ENCODE measurements at regions not wholly inside any gene's neighbourhood (a gene's known extent, or its start where the extent isn't known, plus 50 kb on each side); places are given as distances from the start of the nearest gene placed in this dataset.

DNA sequence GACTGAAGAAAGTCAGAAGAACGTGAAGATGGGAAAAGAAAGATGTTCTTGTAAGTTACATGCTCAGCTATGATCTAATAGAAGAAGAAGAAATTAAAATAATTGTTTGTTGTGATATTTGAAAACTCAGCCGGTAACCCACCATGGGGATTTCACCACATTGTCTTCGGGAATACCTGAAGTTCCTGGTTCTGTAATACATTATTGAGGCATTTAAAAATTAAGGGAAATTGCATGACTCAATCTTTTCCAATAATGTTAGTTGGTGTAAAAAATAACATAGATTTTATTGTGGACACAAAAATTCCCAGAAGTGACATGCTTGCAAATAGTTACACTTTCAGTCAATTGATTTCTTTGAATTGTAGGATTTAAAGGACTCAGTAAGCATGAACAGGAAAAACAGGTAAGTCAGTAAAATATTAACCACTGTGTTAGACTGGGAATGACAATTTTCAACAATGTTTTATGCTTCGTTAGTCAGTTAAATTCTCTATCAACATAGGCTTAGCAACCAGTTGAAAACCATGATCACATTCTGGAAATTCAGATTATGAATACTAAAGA, 745.1 kb downstream of the LTN1 start:
- H3K27ac ChIP-seq (ENCODE audit: low read depth, low read length): no peak overlapping the region
- H3K4me1 ChIP-seq (ENCODE audit: insufficient read depth, low read length): peaks cover 9% of the 10 kb centered on the region; the same call in 1 of the 2 replicates
- no peak overlapping the region for H3K9ac ChIP-seq (ENCODE audit: low read depth, low read length)
- no peaks in the 10 kb centered on the region for H3K9me3 ChIP-seq (ENCODE audit: insufficient read depth, low read depth, low read length)
- H3K36me3 ChIP-seq (ENCODE audit: insufficient read depth, low read length): no peaks in the 10 kb centered on the region
- no peak overlapping the region for H3K4me3 ChIP-seq (ENCODE audit: low read length)
- H3K27me3 ChIP-seq (ENCODE audit: insufficient read depth, low read length): no peaks in the 10 kb centered on the region
- WGBS: 94% methylated on average over 4 of the region's 4 CpGs

DNA sequence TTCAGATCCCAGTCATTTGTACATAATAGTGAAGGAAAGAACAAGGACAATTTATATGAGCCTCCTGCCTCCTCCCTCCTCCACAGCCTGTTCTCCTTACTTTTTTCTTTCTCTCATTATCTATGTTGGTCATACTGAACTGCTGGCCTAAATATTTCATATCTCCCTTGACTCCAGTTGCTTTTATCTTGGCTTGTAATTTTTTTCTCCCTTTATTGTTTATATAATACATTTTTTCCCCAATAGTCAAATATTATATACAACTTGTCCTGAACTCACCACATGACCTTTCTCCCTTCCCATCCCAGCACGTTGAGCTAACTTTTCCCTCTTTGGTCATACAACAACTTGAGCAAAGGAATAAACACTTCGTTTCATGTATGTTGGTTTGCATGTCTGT, 752.1 kb downstream of the LTN1 start:
- WGBS: 95% methylated on average over 2 of the region's 2 CpGs
- no peaks in the 10 kb centered on the region for H3K9me3 ChIP-seq (ENCODE audit: insufficient read depth, low read depth, low read length)
- no peaks in the 10 kb centered on the region for H3K36me3 ChIP-seq (ENCODE audit: insufficient read depth, low read length)
- no peaks in the 10 kb centered on the region for H3K4me1 ChIP-seq (ENCODE audit: insufficient read depth, low read length)
- no peak overlapping the region for H3K27ac ChIP-seq (ENCODE audit: low read depth, low read length)
- no peak overlapping the region for H3K9ac ChIP-seq (ENCODE audit: low read depth, low read length)
- no peak overlapping the region for H3K4me3 ChIP-seq (ENCODE audit: low read length)
- no peaks in the 10 kb centered on the region for H3K27me3 ChIP-seq (ENCODE audit: insufficient read depth, low read length)

DNA sequence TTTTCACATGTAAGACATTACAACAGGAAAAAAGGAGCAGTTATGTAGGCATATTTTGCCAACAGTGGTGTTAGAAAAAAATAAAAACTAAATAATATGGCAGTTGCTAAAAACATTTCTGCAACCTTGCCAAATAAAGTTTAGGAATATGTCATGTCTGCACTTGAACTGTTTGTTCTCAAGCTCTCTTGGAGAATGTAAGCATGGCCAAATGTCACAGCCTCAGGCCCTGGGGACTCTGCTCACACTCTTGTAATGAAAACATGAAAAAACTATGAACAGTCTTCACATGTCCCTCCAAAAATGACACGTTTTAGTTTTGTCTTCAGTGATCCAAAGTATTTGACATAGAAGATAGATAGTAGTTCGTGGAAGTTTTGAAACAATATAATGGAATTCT, 753.3 kb downstream of the LTN1 start:
- Histone ChIP-seq H3K27me3 (ENCODE audit: insufficient read depth, low read length) (no peaks in the 10 kb centered on the region), H3K9me3 (ENCODE audit: insufficient read depth, low read depth, low read length) (no peaks in the 10 kb centered on the region), H3K36me3 (ENCODE audit: insufficient read depth, low read length) (no peaks in the 10 kb centered on the region), H3K27ac (ENCODE audit: low read depth, low read length) (no peak overlapping the region), H3K9ac (ENCODE audit: low read depth, low read length) (no peak overlapping the region), H3K4me3 (ENCODE audit: low read length) (no peak overlapping the region), H3K4me1 (ENCODE audit: insufficient read depth, low read length) (no peaks in the 10 kb centered on the region)
- WGBS: 79% methylated on average over 2 of the region's 2 CpGs

GRCh38 chr21:28237661-28238060, 755.0 kb downstream of the LTN1 start:
- H3K27ac ChIP-seq (ENCODE audit: low read depth, low read length): no peak overlapping the region
- no peaks in the 10 kb centered on the region for H3K4me1 ChIP-seq (ENCODE audit: insufficient read depth, low read length)
- H3K9me3 ChIP-seq (ENCODE audit: insufficient read depth, low read depth, low read length): no peaks in the 10 kb centered on the region
- no peaks in the 10 kb centered on the region for H3K27me3 ChIP-seq (ENCODE audit: insufficient read depth, low read length)
- H3K4me3 ChIP-seq (ENCODE audit: low read length): no peak overlapping the region
- no peaks in the 10 kb centered on the region for H3K36me3 ChIP-seq (ENCODE audit: insufficient read depth, low read length)
- H3K9ac ChIP-seq (ENCODE audit: low read depth, low read length): no peak overlapping the region
- 90% methylated on average over 2 of the region's 2 CpGs for WGBS

- Histone ChIP-seq H3K4me3 (ENCODE audit: low read length) (no peak overlapping the region), H3K9ac (ENCODE audit: low read depth, low read length) (no peak overlapping the region), H3K27me3 (ENCODE audit: insufficient read depth, low read length) (no peaks in the 10 kb centered on the region), H3K36me3 (ENCODE audit: insufficient read depth, low read length) (no peaks in the 10 kb centered on the region), H3K9me3 (ENCODE audit: insufficient read depth, low read depth, low read length) (no peaks in the 10 kb centered on the region), H3K4me1 (ENCODE audit: insufficient read depth, low read length) (no peaks in the 10 kb centered on the region), H3K27ac (ENCODE audit: low read depth, low read length) (no peak overlapping the region)
- 94% methylated on average over 1 of the region's 3 CpGs for WGBS
These were observed 757.3 kb downstream of the LTN1 start for GRCh38 chr21:28235169-28235895.

DNA sequence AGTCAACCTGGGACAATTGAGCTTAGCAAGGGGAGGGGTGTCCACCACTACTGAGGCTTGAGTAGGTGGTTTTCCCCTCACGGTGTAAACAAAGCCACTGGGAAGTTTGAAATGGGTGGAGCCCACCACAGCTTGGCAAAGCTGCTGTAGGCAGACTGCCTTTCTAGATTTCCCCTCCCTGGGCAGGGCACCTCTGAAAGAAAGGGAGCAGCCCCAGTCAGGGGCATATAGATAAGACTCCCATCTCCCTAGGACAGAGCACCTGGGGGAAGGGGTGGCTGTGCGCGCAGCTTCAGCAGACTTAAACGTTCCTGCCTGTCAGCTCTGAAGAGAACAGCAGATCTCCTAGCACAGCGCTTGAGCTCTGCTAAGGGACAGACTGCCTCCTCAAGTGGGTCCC, 758.4 kb downstream of the LTN1 start:
- 90% methylated on average over 5 of the region's 5 CpGs for WGBS
- Histone ChIP-seq H3K36me3 (ENCODE audit: insufficient read depth, low read length) (no peaks in the 10 kb centered on the region), H3K27me3 (ENCODE audit: insufficient read depth, low read length) (no peaks in the 10 kb centered on the region), H3K9ac (ENCODE audit: low read depth, low read length) (no peak overlapping the region), H3K9me3 (ENCODE audit: insufficient read depth, low read depth, low read length) (no peaks in the 10 kb centered on the region), H3K4me1 (ENCODE audit: insufficient read depth, low read length) (no peaks in the 10 kb centered on the region), H3K4me3 (ENCODE audit: low read length) (no peak overlapping the region), H3K27ac (ENCODE audit: low read depth, low read length) (no peak overlapping the region)

DNA sequence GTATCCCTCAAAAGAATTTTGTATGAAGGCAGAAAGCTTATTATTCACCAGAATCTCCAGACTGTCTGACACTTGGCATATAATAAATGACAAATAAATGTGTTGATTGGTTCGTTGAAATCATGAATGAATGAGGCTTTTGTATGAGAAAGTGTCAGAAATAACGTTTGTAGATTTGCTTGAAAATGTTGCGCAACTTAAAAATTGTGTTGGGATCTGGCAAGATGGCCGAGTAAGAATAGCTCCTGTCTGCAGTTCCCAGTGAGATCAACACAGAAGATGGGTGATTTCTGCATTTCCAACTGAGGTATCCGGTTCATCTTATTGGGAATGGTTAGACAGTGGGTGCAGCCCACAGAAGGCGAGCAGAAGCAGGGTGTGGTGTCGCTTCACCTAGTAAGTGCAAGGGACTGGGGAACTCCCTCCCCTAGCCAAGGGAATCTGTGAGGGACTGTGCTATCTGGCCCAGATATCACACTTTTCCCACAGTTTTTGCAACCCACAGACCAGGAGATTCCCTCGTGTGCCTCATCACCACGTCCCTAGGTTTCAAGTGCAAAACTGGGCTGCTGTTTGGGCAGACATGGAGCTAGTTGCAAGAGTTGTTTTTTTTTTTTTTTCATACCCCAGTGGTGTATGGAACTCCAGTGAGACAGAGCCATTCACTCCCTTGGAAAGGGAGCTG, 759.0 kb downstream of the LTN1 start:
- H3K4me1 ChIP-seq (ENCODE audit: insufficient read depth, low read length): no peaks in the 10 kb centered on the region
- 93% methylated on average over 9 of the region's 9 CpGs for WGBS

GRCh38 chr21:28230559-28230958, 762.1 kb downstream of the LTN1 start:
- WGBS: 93% methylated on average over 1 of the region's 1 CpG
- no peaks in the 10 kb centered on the region for H3K27me3 ChIP-seq (ENCODE audit: insufficient read depth, low read length)
- H3K4me1 ChIP-seq (ENCODE audit: insufficient read depth, low read length): no peaks in the 10 kb centered on the region
- no peaks in the 10 kb centered on the region for H3K9me3 ChIP-seq (ENCODE audit: insufficient read depth, low read depth, low read length)
- H3K36me3 ChIP-seq (ENCODE audit: insufficient read depth, low read length): no peaks in the 10 kb centered on the region
- no peak overlapping the region for H3K9ac ChIP-seq (ENCODE audit: low read depth, low read length)
- no peak overlapping the region for H3K27ac ChIP-seq (ENCODE audit: low read depth, low read length)
- H3K4me3 ChIP-seq (ENCODE audit: low read length): no peak overlapping the region

More for the DNA sequence above, 759.0 kb downstream of the LTN1 start:
- Histone ChIP-seq H3K9ac (ENCODE audit: low read depth, low read length) (no peak overlapping the region), H3K27me3 (ENCODE audit: insufficient read depth, low read length) (no peaks in the 10 kb centered on the region), H3K4me3 (ENCODE audit: low read length) (no peak overlapping the region), H3K9me3 (ENCODE audit: insufficient read depth, low read depth, low read length) (no peaks in the 10 kb centered on the region), H3K27ac (ENCODE audit: low read depth, low read length) (no peak overlapping the region), H3K36me3 (ENCODE audit: insufficient read depth, low read length) (no peaks in the 10 kb centered on the region)

- no peak overlapping the region for H3K27ac ChIP-seq (ENCODE audit: low read depth, low read length)
- H3K9me3 ChIP-seq (ENCODE audit: insufficient read depth, low read depth, low read length): no peaks in the 10 kb centered on the region
- no peak overlapping the region for H3K9ac ChIP-seq (ENCODE audit: low read depth, low read length)
- no peaks in the 10 kb centered on the region for H3K4me1 ChIP-seq (ENCODE audit: insufficient read depth, low read length)
- WGBS: 87% methylated on average over 3 of the region's 4 CpGs
- no peak overlapping the region for H3K4me3 ChIP-seq (ENCODE audit: low read length)
- H3K27me3 ChIP-seq (ENCODE audit: insufficient read depth, low read length): no peaks in the 10 kb centered on the region
- H3K36me3 ChIP-seq (ENCODE audit: insufficient read depth, low read length): no peaks in the 10 kb centered on the region
These were observed 762.9 kb downstream of the LTN1 start for GRCh38 chr21:28229814-28230213.

DNA sequence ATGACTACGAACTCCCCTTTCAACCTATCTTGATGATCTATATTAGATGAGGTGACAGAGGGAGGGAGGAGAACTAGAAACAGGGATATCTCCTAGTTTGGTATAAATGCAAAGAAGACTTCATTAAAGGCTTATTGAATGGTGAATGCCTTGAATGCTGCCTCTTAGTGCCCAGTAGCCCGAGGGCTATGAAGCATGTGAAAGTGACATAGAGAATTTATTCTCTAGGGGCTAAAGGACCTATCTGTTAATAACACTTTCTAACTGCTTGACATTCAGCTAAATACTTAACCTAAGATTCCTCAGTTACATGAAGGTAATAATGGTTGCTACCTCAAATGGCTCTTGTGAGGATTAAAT, 764.1 kb downstream of the LTN1 start:
- Histone ChIP-seq H3K27ac (ENCODE audit: low read depth, low read length) (no peak overlapping the region), H3K36me3 (ENCODE audit: insufficient read depth, low read length) (no peaks in the 10 kb centered on the region), H3K27me3 (ENCODE audit: insufficient read depth, low read length) (no peaks in the 10 kb centered on the region), H3K9me3 (ENCODE audit: insufficient read depth, low read depth, low read length) (no peaks in the 10 kb centered on the region), H3K4me3 (ENCODE audit: low read length) (no peak overlapping the region), H3K9ac (ENCODE audit: low read depth, low read length) (no peak overlapping the region), H3K4me1 (ENCODE audit: insufficient read depth, low read length) (no peaks in the 10 kb centered on the region)
- WGBS: 100% methylated on average over 1 of the region's 2 CpGs

DNA sequence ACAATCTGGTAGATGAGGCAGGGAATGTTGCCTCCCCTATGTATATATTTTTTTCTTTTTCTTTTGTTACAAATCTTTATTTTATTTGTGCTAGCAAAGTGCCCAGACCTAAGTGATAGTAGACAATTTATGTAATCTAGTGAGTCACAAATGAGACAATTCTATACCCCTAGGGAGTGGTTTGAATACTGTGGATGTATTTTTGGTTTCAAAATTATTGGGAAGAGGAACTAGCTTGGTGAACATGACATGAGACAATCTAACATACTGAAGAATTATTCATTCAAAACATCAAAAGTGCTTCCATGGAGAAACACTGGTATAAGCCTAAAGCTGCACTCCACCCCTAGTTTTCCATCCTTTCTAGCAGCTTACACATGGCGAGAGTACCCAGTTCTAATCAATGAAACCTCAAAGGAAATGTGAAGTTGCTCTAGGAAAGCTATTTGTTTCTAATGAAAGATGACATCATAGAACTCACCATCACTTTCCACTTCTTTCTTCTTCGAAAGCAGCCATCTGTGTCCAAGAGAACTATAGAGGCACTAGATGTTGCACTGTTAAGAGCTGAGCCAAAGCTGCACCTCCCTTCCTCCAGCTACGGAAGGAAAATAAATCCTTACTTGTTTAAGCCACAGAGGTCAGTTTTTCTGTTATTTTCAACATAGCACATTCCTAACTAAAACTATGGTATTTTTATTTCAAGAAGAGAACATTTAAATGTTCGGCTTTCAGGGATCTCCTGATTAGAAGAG, 764.6 kb downstream of the LTN1 start:
- Histone ChIP-seq H3K4me3 (ENCODE audit: low read length) (no peak overlapping the region), H3K27me3 (ENCODE audit: insufficient read depth, low read length) (no peaks in the 10 kb centered on the region), H3K9me3 (ENCODE audit: insufficient read depth, low read depth, low read length) (no peaks in the 10 kb centered on the region), H3K4me1 (ENCODE audit: insufficient read depth, low read length) (no peaks in the 10 kb centered on the region), H3K27ac (ENCODE audit: low read depth, low read length) (no peak overlapping the region), H3K9ac (ENCODE audit: low read depth, low read length) (no peak overlapping the region), H3K36me3 (ENCODE audit: insufficient read depth, low read length) (no peaks in the 10 kb centered on the region)
- WGBS: 92% methylated on average over 3 of the region's 4 CpGs
